HG03280 (cell line): ENCODE measurements at regions not wholly inside any gene's neighbourhood (a gene's known extent, or its start where the extent isn't known, plus 50 kb on each side); places are given as distances from the start of the nearest gene placed in this dataset.
"Not testable (repeated sequence)": the region's sequence is repeated elsewhere in the genome, so short reads cannot be mapped to it uniquely, and the experiment has no call there.

Experiments used
- ATAC-seq: cut with Tn5 transposase; IDR thresholded peaks from one replicate; pipeline ENCODE4 v1.9.1; 2021; ENCODE audit warnings: mild to moderate bottlenecking, moderate library complexity; ENCODE audit not compliant: unreplicated experiment

DNA sequence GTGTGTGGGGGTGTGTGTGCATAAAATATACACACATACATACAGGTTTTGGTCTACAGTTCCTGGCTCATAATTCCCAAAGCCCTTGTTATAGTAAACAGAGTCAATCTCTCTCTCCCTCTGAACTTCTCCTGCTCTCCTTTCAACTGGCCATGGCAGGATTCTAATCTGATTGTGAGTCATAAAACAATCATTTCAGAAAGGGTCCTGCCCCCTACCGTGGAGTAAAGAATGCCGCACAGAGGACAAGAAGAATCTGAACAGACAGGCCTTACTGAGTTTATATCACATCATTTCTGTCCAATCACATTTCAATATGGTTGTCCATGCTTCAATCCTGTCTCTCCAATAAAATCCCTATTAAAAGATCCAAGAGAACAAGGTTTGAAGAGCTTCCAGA lies 416.9 kb downstream of the FRK start:
- no peak for ATAC-seq

DNA sequence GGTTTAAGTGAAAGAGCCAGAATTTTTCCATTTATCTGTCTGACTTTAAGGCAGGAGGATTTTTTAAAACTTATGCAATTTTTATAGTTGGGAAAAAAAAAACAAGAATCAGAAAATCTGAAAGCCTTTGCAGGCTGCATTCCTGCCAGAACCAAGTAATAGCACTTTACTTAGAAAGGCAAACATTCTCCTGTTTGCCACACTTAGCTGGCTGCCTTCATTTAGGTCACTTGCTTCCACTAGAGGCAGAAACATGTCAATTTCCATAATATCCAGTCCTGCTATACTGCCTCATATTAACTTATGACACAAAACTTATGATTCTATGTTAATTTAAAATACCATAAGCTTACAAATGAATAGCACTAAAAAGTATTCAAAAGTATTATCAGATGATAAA lies 425.8 kb downstream of the FRK start:
- no peak for ATAC-seq

DNA sequence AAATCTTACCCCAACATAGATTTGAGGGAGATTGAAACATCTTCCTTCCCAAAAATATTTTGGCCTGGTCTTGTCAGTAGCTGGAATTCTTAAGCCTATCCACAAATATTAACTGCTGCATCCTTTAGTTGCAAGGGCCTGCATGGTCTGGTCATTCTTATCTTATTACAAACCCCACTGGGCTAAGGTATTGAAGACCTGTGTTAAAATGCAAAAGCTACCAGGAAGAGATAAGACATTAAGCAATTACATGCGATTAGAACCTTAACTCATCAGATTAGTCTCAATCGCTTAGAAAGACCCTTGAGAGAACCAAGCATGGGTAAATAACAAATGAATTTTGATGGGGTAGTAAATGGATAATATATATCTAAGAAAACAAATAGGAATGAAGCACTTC lies 426.6 kb downstream of the FRK start:
- no peak for ATAC-seq

DNA sequence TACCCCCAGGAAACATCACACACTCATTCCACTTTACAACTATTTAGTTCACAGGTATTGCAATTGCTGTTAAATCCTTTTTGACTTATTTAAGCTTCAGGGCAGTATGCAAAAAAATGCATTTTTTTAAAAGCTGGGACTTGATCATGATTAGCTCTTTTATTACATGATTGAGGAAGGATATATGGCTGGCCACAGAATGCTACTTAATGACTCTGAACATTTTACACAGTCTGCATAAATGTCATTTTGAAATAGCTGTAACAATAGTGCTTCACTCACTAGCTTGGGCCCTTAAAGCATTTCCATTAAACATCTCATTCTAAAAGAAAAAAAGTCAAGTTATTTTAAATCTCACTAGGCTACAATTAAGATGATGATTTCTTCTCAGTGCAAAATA lies 429.7 kb downstream of the FRK start:
- ATAC-seq: no peak

DNA sequence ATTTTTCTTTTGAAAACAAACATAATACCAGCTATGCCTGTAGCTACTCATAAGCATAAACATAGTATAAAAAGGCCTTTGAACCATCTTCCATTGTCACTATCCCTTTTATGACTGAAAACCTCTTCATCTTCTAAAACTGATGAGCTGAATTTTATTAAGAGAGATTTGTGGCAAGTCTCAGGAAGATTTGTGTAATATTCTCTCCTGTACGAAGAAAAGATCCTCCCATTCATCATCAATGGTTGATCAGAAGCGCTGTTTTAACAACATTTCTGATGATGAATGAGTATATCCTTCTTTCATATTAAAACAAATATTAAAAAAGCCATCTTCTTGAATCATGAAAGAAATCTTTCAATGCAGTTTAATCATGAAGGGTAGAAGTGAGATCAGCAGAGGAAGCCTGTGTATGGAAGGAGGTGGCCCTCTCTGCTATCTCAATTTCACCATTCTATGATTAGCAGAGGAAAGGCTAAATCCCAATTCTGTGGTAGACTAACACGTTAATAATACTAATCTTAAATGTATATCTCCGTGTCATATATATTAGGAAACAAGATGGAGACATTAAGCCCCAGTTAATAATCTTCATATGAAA lies 430.2 kb downstream of the FRK start:
- ATAC-seq: no peak

DNA sequence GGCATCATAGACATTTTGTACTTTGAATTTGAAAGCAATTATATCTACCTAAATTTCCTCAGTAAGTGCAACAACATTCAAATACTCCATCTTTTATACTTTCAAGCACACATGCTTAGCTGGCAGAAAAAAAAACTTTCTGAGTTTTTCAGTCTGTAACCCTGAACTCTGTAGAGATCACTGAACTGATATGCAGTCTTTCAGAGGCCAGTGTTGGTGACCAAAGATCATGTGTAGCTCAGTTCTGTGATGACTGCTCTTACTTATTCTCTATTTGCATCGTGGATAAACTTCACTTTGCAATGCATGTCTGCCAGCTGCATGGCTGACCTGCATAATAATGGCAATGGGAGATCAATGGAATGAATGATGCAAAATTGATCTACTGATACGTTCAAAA lies 431.3 kb downstream of the FRK start:
- ATAC-seq: no peak

DNA sequence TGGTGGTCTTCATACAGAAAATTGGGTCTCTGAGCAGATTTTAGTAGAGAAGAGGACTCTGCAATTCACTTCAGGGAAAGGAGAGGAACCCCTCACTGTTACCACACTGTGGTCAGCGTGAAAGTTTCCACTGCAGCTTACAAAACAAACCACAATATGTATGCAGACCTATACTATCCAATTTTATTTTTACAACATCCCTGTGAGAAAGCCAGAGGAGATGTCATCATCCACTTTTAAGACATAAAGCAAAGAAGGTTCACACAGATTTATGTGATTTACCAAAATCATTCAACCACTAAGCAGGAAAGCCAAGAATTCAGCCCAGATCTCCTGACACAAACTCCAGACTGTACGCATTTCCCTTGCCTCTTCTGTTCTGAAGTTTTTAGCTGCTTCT lies 442.4 kb downstream of the FRK start:
- ATAC-seq: no peak

DNA sequence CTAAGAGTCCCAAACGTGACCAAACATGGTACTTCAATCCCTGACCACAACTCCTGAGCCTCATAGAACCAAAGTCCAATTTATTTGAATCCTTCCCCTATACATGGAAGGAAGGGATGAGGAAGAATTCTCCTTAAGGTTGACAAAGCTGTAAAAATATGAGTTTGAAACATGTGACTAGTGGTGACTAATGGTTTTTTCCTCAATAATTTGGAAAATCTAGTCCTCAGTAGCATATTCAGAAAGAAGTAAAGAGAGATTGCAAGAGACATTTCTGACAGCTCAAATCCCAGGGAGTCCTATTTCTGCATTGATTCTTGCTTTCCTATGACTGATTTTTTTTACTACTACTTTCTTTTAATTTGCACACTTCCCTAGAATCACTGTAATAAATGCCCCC lies 443.7 kb downstream of the FRK start:
- no peak for ATAC-seq

DNA sequence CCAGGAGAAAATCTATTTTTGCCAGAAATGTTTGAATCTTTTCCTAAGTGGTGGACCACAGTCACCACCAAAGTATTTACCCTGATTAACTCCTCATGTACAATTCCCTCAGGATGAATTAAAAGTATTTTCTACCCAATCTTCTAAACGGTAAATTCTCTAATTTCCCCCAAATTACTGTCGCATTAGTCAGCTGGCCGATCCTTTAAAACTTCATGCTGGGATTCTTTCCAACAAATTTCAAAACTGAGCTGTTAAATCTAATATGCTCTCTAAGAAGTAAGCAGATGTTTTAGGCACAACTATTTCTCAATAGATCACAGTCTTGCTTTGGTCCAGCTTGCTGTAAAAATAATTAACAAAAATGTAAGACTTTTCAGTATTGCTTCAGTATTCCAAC lies 447.2 kb downstream of the FRK start:
- ATAC-seq: no peak

DNA sequence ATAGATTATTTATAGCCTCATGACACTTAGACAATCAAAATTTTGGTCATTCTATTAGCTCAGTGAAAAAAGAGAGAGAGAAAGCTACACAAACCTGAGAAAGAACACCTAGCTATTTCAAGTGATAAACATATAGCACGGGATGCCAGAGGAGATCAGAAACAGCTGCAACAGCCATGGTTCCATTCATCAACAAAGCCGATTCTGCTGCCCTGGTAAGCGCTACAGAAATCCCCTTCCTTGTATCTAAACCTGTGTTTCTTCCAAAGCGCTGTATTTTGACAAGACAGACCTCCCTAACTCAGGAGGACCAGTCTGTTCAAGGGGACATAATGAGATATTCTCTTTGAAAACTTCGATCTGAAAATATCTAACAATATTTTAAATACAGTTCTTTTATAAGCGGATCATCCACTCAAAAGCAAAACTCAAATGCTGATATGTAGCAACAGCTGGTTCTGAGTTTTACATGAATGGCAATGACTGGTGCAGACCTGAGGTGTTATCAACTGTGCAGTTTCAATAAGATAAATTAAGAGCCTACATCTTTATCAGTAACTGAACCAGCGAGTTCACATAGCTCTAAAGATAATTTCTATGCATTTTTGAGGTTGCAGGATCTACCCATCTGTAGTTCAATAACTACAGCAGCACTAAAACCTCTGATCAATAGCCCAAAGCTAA lies 447.8 kb downstream of the FRK start:
- no peak for ATAC-seq

DNA sequence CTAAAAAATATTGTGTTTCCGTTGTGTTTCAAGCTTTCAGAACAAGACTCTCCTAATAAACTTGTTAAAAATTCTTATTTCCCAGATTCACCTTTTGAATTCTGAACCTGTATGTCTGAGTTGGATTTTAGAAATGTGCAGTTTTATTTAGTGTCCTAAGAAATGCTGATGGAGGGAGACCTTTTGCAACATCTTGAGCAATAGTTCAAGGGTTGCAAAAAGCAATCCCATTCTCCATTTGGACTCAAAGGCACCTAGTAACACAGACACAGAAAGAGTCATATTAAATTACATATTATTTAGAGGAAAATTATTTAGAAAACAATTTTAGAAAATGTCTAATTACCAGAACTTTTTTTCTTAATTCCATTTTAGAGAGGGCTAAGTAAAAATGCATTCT lies 448.5 kb downstream of the FRK start:
- no peak for ATAC-seq

DNA sequence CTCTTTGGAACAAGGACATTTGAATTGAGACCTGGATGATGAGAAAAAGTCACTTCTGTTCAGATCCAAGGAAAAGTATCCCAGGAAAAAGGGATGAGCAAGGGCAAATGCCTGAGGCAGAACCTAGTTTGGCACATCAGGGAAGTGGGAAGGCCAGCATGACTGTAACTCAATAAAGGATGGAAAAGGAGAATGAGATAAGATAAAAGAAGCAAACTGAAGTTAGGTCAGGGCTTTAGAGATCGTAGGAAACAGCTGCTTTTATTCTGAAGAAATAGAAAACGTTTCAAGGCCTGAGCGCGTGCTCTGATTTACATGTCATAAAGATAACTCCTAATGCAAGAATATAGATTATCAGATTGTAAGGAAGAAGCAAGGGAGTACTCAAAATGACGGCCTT lies 450.0 kb downstream of the FRK start:
- no peak for ATAC-seq

DNA sequence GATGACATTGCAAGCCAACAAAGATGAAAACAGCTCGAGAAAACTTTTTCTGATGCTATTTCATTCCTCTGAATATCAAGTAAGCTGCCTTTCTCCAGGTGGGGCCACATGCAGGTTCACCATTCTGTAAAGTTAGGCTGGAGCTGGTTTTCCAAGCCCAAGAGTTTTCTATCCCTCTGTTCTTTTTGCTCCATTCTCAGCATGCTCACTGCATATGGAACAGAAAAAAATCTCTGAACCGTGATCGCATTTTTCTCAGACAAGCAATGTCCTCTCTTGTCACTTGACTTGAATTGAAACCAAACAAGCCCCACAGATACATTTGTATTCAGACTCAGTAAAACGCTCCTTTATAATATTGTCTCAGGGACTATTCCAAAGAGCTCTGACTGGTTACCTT lies 451.6 kb downstream of the FRK start:
- no peak for ATAC-seq

DNA sequence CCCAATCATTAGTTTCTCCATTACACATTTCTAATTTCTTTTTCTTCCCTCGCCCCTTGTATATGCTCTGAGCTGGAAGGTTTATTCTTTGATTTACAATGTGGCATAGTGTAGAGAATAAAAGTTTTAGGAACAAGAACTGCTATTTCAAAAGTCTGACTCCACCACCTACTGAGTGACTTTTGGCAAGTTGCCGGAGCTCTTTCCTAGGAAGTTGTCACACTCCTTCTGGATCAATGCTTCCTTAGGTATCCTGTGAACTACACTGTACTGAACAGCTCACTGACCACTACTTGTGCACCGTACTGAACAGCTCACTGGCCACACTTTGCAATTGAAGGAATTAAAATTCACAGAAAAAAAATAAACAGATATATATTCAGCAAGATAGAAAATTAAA lies 458.2 kb downstream of the FRK start:
- no peak for ATAC-seq

DNA sequence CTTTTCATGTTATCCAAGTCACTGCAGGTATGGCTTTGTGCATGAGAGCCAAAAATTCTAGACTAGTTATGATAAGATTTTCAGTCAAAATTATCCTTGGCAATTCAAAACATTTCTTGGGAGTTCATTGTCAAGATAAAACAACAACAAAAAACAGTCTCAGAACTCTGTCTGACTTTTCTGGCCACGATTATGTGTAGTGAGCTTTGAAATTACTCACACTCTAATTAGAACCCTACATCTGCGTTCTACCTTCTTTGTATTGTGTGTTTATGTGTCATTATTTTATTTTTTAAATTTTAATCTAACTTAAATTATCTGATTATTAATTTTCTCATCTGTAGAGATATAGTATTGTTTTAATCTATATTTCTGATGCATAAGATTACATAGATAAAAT lies 459.2 kb downstream of the FRK start:
- no peak for ATAC-seq

DNA sequence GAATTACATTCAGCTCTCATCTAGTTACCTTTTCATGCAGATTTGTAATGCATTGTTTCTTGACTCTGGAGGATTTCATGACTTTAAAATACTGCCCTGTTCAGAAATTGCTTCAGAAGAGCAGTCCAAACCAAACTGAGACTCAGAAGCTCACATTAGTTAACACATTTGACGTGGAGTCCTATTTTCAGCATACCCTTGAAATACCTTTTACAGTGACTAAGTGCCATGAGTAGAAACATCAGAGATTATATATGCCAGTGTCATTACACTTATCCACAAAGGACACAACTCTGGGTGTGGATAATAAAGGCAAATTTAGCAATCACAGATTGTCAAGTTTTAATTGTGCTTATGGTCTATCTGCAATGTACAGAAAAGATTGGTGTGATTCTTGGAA lies 459.6 kb downstream of the FRK start:
- no peak for ATAC-seq

DNA sequence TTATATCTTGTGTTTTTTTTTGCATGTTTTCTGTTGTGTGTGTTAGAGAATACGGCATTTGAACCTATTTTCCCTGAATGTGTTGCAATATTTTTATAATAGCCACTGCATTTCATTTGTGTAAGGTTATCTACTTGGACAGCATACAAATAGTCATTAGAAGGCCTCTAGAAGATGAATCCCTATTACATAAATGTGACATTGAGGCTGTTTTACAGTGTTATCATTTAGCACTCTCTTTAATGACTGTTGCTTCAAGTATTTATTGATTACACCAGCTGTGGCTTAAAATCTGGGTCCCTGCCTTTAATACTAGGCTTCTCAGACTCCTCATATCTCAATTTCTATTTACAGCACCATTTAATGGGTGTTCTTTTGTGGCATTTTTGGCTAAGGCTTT lies 465.8 kb downstream of the FRK start:
- no peak for ATAC-seq

DNA sequence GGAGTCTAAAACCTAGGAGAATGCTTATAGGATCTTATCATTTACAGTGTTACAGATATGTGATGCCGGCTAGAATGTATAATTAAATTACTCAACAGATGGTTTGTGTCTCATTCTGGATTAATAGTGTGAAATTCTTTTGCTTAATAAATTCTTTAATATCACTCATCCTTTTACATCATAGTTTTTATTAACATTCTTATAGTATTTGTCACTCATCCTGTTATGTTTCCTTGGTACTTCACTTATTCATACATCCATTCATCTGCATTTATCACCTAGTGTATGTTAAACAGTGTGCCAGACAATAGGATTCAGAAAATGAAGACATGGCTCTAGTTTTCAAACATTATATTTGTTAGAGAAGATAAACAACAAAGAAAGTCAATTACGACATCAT lies 468.7 kb downstream of the FRK start:
- ATAC-seq: no peak

DNA sequence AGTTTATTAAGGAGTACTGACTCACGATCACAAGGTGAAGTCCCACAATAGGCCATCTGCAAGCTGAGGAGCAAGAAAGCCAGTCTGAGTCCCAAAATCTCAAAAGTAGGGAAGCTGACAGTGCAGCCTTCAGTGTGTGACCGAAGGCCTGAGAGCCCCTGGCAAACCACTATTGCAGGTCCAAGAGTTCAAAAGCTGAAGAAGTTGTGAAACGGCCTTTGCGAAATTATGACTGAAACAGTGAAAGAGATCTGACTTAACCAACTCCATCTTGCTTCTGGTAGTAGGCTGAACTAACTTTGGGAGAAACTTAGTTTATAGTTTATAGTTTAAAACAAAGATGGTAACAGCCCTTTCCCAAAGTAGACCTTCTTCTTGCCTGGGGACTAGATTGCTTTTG lies 471.6 kb downstream of the FRK start:
- ATAC-seq: not testable (repeated sequence)

DNA sequence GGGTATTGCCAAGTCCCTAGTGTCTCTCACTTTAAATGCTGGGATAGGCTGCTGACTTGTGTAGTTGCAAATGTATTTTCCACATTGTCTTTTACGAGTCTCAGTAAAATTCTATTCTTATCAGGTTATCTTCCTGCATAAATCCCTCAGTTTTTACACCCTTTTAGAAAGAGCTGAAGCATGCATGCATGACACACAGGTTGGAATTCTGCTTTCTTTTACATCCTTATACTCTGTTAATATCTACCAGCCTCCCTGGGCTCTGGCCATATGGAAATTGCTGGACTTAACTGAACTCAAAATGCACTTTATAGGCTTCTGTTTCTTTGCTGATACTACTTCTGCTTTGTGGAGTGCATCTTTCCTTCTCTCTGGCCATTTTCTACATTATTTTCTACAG lies 477.4 kb downstream of the FRK start:
- ATAC-seq: no peak

DNA sequence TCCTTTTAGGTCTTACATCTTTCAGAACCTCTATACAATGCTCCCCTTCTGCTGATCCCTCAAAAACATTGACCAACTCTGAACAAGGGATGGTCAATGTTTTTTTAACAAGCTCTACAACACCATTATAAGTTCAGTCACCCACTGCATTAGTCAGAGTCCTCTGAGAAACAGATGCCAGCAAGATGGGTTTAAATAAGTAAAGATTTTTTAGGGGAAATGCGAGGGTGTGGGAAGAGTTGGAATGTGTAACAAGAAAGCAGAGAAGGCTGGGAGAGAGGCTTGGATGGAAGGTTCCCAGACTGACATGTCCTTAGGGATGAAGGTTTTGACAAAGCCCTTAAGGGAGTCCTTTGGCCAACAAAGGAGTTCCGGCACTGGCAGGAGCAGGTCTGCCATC lies 478.3 kb downstream of the FRK start:
- no peak for ATAC-seq

DNA sequence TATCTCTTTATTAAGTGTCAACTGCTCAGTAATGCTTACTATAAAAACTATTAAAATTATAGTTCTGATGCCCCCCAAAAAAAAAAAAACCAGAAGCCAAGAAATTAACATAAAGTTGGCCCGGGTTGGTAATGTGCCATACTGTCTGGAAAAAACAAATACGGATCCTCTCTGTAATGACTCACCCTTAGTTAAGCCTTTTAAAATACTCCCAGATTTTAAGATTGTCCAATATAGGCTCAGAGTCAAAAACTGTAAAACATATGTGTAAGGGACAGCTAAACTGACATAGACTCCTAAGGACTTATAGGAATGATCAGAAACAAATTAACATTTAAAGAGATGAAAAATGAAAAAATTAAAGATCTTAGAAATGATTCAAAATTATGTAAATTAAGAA lies 481.1 kb downstream of the FRK start:
- not testable (repeated sequence) for ATAC-seq

DNA sequence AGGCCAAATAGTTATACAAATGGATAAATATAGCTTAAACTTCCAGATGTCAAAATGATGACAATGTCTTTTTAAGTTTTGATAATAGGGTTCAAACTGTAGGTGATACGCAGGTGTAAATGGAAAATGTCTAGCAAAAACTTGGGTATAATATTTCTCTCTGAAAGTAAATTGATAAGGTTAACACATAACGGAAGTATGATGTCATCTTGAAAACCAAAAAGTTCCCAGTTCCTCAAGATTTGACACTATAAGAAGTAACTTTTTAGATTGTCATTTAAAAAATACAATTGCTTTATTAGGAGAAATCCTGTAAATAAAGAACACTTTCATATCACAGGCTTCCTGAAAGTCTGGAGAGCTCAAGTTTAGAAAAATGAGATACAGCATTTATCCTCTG lies 483.4 kb downstream of the FRK start:
- ATAC-seq: no peak
